Bone marrow (tissue), 2 donors: ENCODE measurements at regions not wholly inside any gene's neighbourhood (a gene's known extent, or its start where the extent isn't known, plus 50 kb on each side); places are given as distances from the start of the nearest gene placed in this dataset.
"Not testable (repeated sequence)": the region's sequence is repeated elsewhere in the genome, so short reads cannot be mapped to it uniquely, and the experiment has no call there.

ENCODE experiments used
- DNase-seq, 2 donors: peaks; one replicate each; lab custom pipeline; 2025; lab: John Stamatoyannopoulos, UW

DNA sequence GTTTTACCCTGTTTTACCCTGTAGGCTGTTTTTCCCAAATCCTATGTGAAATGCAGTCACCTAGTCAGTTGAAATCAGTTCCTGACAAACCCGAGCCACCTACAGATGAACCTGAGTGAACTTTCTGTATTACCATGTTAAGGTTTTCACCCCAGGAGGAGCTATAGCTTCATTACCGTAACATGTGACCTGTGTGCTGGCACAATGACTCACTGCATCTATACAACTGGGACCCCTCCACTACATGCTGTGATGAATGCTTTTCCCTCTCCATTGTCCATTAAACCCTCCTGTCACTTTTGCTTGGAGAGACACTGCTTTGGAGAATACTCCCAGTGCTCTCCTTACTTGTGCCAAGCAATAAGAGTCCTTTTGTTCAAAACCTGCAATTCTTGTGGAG is 1974.8 kb downstream of the EFNA5 start:
- no peak for DNase-seq

GRCh38 chr5:105689596-105689995 is 1981.1 kb downstream of the EFNA5 start:
- DNase-seq: no peak

GRCh38 chr5:105688227-105688792 is 1982.4 kb downstream of the EFNA5 start:
- DNase-seq: no peak

DNA sequence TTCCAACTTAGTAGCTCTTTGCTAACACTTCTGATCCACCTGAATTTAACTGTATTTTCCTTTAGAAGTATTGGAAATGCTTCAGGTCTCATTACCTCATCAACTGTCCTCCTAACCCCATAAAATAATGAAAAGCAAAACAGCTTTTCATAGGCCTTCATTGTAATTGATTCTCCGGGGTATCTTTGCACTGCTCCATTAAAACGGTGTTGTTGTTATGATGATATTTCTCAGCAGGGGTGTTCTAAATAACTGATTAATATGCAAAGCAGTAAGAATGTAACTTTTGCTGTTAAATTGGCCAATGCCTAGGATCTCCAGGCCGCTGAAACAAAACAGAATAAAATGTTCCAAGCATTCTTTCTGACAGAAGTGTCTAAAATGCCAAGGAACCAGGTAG is 1983.2 kb downstream of the EFNA5 start:
- DNase-seq: no peak

DNA sequence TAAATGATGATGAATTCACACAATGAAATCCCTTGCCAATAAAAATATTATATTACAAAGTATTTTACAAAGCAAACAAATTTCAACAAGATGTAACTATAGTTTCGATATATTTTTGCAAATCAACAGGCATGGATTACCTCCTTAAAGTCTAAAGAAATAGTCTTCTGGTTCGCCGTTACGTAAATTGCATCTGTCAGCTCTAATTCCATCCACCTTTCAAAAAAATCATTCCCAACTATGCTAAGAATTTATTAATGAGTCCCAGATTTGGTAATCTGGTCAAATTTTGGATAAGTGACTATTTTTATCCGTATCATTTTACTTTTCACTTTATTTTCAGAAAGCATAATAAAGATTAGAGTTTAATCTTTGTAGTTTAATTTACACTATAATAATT is 1984.9 kb downstream of the EFNA5 start:
- no peak for DNase-seq

- DNase-seq: no peak
Measured at GRCh38 chr5:105684799-105685198, 1985.9 kb downstream of the EFNA5 start.

DNA sequence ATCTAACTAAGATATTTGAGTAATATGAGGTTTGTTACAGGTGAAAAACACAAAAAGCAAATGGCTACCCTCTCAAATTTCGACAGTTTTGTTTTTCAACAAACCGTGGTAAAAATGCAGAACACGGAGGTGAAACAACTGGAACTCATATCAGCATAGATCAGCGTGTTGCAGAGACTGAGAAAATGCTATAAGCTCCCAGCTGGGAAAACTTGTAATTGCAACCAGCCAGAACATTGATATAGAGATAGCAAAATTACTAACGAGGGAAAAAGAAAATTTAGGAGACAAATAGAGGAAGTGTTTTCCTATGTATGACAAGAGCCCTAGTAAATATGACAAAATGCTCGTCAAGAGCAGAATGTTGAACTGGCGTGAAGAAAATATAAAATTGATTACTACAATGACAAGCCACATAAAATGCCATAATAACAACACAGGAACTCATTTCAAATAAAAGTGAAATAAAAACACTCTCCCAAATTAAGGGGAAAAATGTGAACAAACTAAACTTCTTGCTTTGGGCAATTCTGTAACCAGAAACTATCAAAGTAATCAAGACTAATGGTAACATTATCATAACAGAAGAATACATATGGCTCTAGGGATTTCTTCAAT is 1989.8 kb downstream of the EFNA5 start:
- DNase-seq: no peak

DNA sequence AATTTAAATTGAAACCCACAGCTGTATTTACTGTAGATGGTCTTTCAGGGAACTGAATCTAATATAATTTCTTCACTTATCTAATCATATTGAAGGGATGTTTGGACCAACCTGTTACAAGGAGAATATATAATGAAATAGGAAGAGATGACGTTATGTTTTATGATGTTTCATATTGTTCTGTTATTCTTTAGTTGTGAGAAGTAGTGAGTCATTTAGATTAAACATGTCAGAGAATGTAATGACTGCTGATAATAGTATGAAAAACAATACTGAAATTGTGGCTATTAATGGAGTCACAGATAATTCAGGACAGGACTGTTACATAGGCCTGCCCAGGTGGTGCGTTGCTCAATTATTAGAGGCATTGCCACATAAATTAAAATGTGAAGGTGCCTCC is 1993.4 kb downstream of the EFNA5 start:
- no peak for DNase-seq

- no peak for DNase-seq
Measured at GRCh38 chr5:105670596-105670995, 2000.1 kb downstream of the EFNA5 start.

DNA sequence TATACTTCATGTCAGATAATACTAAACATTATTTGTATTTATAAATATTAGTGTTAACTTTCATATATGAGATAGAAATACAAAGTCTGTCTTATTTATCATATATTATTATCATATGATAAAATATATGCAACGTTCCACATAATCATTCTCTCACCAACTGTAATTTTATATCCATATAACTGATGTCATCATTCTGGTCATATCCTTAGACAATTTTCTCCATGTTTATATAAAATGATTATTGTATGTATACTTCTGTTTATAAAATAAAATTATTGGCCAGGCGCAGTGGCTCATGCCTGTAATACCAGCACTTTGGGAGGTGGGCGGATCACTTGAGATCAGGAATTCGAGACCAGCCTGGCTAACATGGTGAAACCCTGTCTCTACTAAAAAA is 2007.1 kb downstream of the EFNA5 start:
- DNase-seq: no peak

- no peak for DNase-seq
Measured at GRCh38 chr5:105659396-105659795, 2011.3 kb downstream of the EFNA5 start.

DNA sequence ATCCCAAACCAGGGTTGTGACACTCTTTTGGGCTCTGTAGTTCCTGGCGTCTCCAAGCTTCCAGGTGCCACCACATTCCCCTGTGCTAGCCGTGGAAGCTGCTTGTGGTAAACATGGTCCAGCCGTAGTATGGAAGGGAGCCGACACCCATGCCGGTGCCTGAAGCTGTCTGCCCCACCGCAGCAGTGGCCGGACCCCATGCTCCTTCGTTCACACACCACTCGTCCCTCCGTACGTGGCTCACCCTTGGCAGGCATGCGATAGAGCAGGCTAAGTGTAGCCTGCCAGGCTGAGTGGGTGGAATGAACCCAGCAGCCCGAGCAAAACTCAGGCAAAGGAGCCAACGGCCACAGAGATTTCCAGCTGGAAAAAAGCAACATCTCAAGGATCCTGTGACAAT is 2030.4 kb downstream of the EFNA5 start:
- DNase-seq: no peak

GRCh38 chr5:105639511-105639910 is 2031.2 kb downstream of the EFNA5 start:
- no peak for DNase-seq

DNA sequence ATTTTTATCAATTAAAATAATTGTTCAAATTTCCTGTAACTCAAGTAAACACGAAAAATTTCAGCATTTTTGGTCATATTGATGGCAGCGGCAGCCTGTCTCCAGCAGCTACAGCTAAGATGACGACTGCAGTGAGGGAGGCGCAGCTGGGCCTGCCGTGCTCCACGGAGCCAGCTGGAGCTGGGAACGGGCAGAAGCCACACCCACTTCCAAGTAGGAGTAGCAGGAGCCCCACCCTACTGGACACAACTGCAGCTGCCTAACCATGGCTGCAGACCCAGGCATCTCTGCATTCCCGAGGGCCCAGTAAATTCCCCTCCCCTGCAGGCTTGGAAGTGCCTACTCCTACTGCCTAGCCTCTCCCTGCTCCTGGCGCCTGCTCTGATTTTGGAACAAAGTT is 2031.7 kb downstream of the EFNA5 start:
- DNase-seq: no peak

DNA sequence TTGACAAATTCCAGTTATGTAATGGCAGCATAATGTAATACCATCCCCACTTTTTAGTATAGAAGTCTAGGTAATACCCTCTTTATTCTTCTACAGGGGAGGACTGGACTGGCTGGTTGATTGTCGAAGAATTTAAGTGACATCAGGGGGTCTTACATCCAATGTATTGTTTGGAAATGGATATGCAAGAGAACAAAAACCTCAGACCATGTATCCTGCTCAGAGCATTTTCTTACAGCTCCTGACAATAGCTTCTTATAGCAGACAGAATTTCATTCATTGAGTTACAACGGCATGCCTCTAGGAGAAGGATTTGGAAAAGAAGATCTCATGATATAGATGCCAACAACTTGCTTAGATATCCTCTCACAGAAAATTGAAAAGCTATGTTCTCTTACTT is 2032.3 kb downstream of the EFNA5 start:
- DNase-seq: no peak

GRCh38 chr5:105632043-105632442 is 2038.7 kb downstream of the EFNA5 start:
- DNase-seq: no peak

DNA sequence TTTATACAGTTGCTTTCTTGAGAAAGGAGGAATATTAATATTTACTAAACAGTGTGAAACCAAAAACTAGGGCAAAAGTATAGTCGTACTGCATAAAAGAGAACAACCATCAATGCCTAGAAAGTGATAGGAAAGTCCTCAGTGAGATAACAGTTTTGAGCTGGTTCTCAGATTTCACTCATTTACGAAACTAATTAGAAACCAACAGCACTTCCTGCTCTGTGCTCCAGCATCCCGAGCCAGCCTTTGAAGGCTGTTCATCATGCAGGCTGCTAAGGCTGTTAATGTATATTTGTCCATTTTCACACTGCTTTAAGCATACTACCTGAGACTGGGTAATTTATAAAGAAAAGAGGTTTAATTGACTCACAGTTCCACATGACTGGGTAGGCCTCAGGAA is 2039.9 kb downstream of the EFNA5 start:
- DNase-seq: no peak

GRCh38 chr5:105619725-105620124 is 2051.0 kb downstream of the EFNA5 start:
- no peak for DNase-seq

DNA sequence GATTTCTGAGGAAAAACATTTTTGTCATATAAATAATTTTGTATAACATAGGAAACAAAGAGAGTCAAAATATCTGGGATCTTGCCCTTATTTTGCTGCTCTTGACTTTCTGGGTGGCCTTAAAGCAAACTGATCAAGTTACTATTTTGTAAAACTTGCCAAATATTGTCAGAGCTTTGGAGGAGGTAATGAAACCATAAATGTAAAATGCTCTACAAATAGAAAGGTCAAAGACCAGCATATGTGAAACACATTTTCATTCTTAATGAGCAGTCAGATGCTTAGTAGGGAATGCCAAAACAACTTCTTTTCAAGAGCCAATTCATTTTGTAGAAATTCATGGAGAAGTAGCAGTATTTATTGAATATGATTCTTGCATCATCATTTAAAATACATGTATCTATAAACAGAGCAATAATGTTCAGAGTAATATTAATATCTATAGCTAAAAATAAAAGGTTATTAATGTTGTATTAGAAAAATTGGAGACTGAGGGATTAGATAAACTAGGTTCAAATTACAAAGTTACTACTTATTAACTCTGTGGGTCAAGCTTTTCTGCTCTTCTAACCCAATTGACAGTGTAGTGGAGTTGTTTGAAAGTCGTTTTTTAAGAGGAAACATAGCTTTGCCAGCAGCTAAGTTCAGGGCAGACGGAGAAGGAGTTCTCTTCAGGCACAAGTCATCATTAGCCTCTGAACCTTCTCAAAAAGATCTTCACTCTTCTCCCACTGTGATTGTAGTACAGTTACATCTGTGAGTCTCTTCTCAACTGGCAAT is 2053.1 kb downstream of the EFNA5 start:
- no peak for DNase-seq

- no peak for DNase-seq
Measured at GRCh38 chr5:105616599-105616998, 2054.0 kb upstream of the NUDT12 start.

GRCh38 chr5:105602406-105602805 is 2039.8 kb upstream of the NUDT12 start:
- not testable (repeated sequence) for DNase-seq

- no peak for DNase-seq
Measured at GRCh38 chr5:105593011-105593760, 2030.6 kb upstream of the NUDT12 start.
